Skeletal muscle satellite cell (primary cell): ENCODE measurements at regions not wholly inside any gene's neighbourhood (a gene's known extent, or its start where the extent isn't known, plus 50 kb on each side); places are given as distances from the start of the nearest gene placed in this dataset.

Experiments used
- H3K27me3 ChIP-seq: 2 replicates; pipeline ENCODE4 v1.7.0; 2013; ENCODE audit warnings: low read length; ENCODE audit not compliant: control insufficient read depth, insufficient read depth
- H3K36me3 ChIP-seq: 2 replicates; pipeline ENCODE4 v1.7.0; 2013; ENCODE audit warnings: mild to moderate bottlenecking, control low read depth, low read length; ENCODE audit not compliant: insufficient read depth
- H3K4me1 ChIP-seq: 2 replicates; pipeline ENCODE4 v1.7.0; 2013; ENCODE audit warnings: low read length; ENCODE audit not compliant: control insufficient read depth, insufficient read depth
- H3K4me2 ChIP-seq: 2 replicates; pipeline ENCODE4 v1.7.0; 2013; ENCODE audit warnings: mild to moderate bottlenecking, low read length
- H3K4me3 ChIP-seq: 2 replicates; pipeline ENCODE4 v1.7.0; 2013; ENCODE audit warnings: low read length
- H3K9ac ChIP-seq: 2 replicates; pipeline ENCODE4 v1.7.0; 2013; ENCODE audit warnings: mild to moderate bottlenecking, low read depth, low read length, moderate library complexity
- H3K9me3 ChIP-seq: replicated peaks from 2 replicates; pipeline ENCODE4 v1.7.0; 2013; ENCODE audit warnings: mild to moderate bottlenecking, control low read depth, low read length

GRCh38 chr7:45359250-45359649 lies 201.7 kb downstream of the RAMP3 start:
- Histone ChIP-seq H3K36me3 (no peaks in the 10 kb centered on the region), H3K4me3 (no peak overlapping the region), H3K9me3 (no peaks in the 10 kb centered on the region), H3K4me1 (no peaks in the 10 kb centered on the region), H3K9ac (no peak overlapping the region), H3K27me3 (peaks cover 14% of the 10 kb centered on the region), H3K4me2 (no peak overlapping the region)

GRCh38 chr7:45359776-45360175 lies 202.2 kb downstream of the RAMP3 start:
- Histone ChIP-seq H3K4me2 (no peak overlapping the region), H3K9me3 (no peaks in the 10 kb centered on the region), H3K9ac (no peak overlapping the region), H3K36me3 (no peaks in the 10 kb centered on the region), H3K27me3 (peaks cover 19% of the 10 kb centered on the region), H3K4me1 (no peaks in the 10 kb centered on the region), H3K4me3 (no peak overlapping the region)

- Histone ChIP-seq H3K27me3 (peaks cover 29% of the 10 kb centered on the region), H3K9ac (no peak overlapping the region), H3K9me3 (no peaks in the 10 kb centered on the region), H3K36me3 (no peaks in the 10 kb centered on the region), H3K4me3 (no peak overlapping the region), H3K4me1 (no peaks in the 10 kb centered on the region), H3K4me2 (no peak overlapping the region)
Measured at GRCh38 chr7:45363669-45364068, 206.1 kb downstream of the RAMP3 start.

- Histone ChIP-seq H3K9ac (no peak overlapping the region), H3K27me3 (peaks cover 24% of the 10 kb centered on the region), H3K4me2 (no peak overlapping the region), H3K4me3 (no peak overlapping the region), H3K4me1 (no peaks in the 10 kb centered on the region), H3K9me3 (no peaks in the 10 kb centered on the region), H3K36me3 (no peaks in the 10 kb centered on the region)
Measured at GRCh38 chr7:45365341-45365740, 207.8 kb downstream of the RAMP3 start.

GRCh38 chr7:45366475-45366874 lies 207.7 kb upstream of the ADCY1 start:
- no peaks in the 10 kb centered on the region for H3K9me3 ChIP-seq
- no peaks in the 10 kb centered on the region for H3K4me1 ChIP-seq
- no peaks in the 10 kb centered on the region for H3K36me3 ChIP-seq
- H3K27me3 ChIP-seq, result peaks cover 23% of the 10 kb centered on the region
- no peak overlapping the region for H3K4me3 ChIP-seq
- H3K4me2 ChIP-seq, result no peak overlapping the region
- no peak overlapping the region for H3K9ac ChIP-seq

GRCh38 chr7:45367026-45367425 lies 207.1 kb upstream of the ADCY1 start:
- no peaks in the 10 kb centered on the region for H3K4me1 ChIP-seq
- no peaks in the 10 kb centered on the region for H3K9me3 ChIP-seq
- no peak overlapping the region for H3K9ac ChIP-seq
- no peak overlapping the region for H3K4me3 ChIP-seq
- H3K27me3 ChIP-seq, result peaks cover 23% of the 10 kb centered on the region
- H3K36me3 ChIP-seq, result no peaks in the 10 kb centered on the region
- H3K4me2 ChIP-seq, result no peak overlapping the region

GRCh38 chr7:45368129-45368807 lies 205.9 kb upstream of the ADCY1 start:
- H3K27me3 ChIP-seq, result peaks cover 20% of the 10 kb centered on the region
- H3K4me2 ChIP-seq, result no peak overlapping the region
- H3K4me3 ChIP-seq, result no peak overlapping the region
- H3K9ac ChIP-seq, result no peak overlapping the region
- H3K4me1 ChIP-seq, result no peaks in the 10 kb centered on the region
- H3K9me3 ChIP-seq, result no peaks in the 10 kb centered on the region
- H3K36me3 ChIP-seq, result no peaks in the 10 kb centered on the region

GRCh38 chr7:45384499-45384898 lies 189.7 kb upstream of the ADCY1 start:
- H3K4me2 ChIP-seq, result no peak overlapping the region
- H3K27me3 ChIP-seq, result no peaks in the 10 kb centered on the region
- H3K9me3 ChIP-seq, result no peaks in the 10 kb centered on the region
- H3K36me3 ChIP-seq, result no peaks in the 10 kb centered on the region
- H3K4me3 ChIP-seq, result no peak overlapping the region
- H3K9ac ChIP-seq, result no peak overlapping the region
- no peaks in the 10 kb centered on the region for H3K4me1 ChIP-seq

GRCh38 chr7:45387837-45388236 lies 186.3 kb upstream of the ADCY1 start:
- H3K4me2 ChIP-seq, result no peak overlapping the region
- H3K27me3 ChIP-seq, result no peaks in the 10 kb centered on the region
- H3K4me3 ChIP-seq, result no peak overlapping the region
- H3K9me3 ChIP-seq, result no peaks in the 10 kb centered on the region
- H3K9ac ChIP-seq, result no peak overlapping the region
- H3K4me1 ChIP-seq, result no peaks in the 10 kb centered on the region
- no peaks in the 10 kb centered on the region for H3K36me3 ChIP-seq

GRCh38 chr7:45389073-45389872 lies 184.9 kb upstream of the ADCY1 start:
- Histone ChIP-seq H3K27me3 (no peaks in the 10 kb centered on the region), H3K4me3 (no peak overlapping the region), H3K4me2 (no peak overlapping the region), H3K4me1 (no peaks in the 10 kb centered on the region), H3K36me3 (no peaks in the 10 kb centered on the region), H3K9me3 (no peaks in the 10 kb centered on the region), H3K9ac (no peak overlapping the region)

GRCh38 chr7:45390180-45390579 lies 184.0 kb upstream of the ADCY1 start:
- no peak overlapping the region for H3K4me3 ChIP-seq
- H3K4me1 ChIP-seq, result no peaks in the 10 kb centered on the region
- H3K9ac ChIP-seq, result no peak overlapping the region
- H3K36me3 ChIP-seq, result no peaks in the 10 kb centered on the region
- no peak overlapping the region for H3K4me2 ChIP-seq
- no peaks in the 10 kb centered on the region for H3K27me3 ChIP-seq
- H3K9me3 ChIP-seq, result no peaks in the 10 kb centered on the region

GRCh38 chr7:45390731-45391130 lies 183.4 kb upstream of the ADCY1 start:
- H3K36me3 ChIP-seq, result no peaks in the 10 kb centered on the region
- H3K9me3 ChIP-seq, result no peaks in the 10 kb centered on the region
- no peaks in the 10 kb centered on the region for H3K4me1 ChIP-seq
- no peak overlapping the region for H3K4me2 ChIP-seq
- no peaks in the 10 kb centered on the region for H3K27me3 ChIP-seq
- no peak overlapping the region for H3K4me3 ChIP-seq
- H3K9ac ChIP-seq, result no peak overlapping the region
